Mesothelial cell of epicardium (in vitro differentiated cells): ENCODE measurements at regions not wholly inside any gene's neighbourhood (a gene's known extent, or its start where the extent isn't known, plus 50 kb on each side); places are given as distances from the start of the nearest gene placed in this dataset.

Source experiments
- DNase-seq, 2 experiments: peaks; one replicate each; pipeline ENCODE4 v3.0.0; 2021; ENCODE audit warnings: low spot score in 2 of 2; ENCODE audit not compliant: unreplicated experiment in 2 of 2
- H3K27ac Mint-ChIP-seq: 2 replicates; pipeline ENCODE4 v1.8.0; 2021; ENCODE audit warnings: mixed read lengths
- H3K27me3 Mint-ChIP-seq: 2 replicates; pipeline ENCODE4 v1.8.0; 2021; ENCODE audit warnings: low read depth, mixed read lengths
- H3K36me3 Mint-ChIP-seq: 2 replicates; pipeline ENCODE4 v1.8.0; 2021; ENCODE audit warnings: mixed read lengths
- H3K4me1 Mint-ChIP-seq: 2 replicates; pipeline ENCODE4 v1.8.0; 2021; ENCODE audit warnings: mixed read lengths
- H3K4me3 Mint-ChIP-seq: 2 replicates; pipeline ENCODE4 v1.8.0; 2021; ENCODE audit warnings: mild to moderate bottlenecking, moderate library complexity, mixed read lengths
- H3K9me3 Mint-ChIP-seq: 2 replicates; pipeline ENCODE4 v1.8.0; 2021; ENCODE audit warnings: mixed read lengths
- CTCF ChIP-seq: fragments of 200-600 bp; sonication (generic); IDR thresholded peaks from one replicate; pipeline ENCODE4 v1.5.0; 2021; ENCODE audit warnings: antibody characterized with exemption; ENCODE audit not compliant: unreplicated experiment

DNA sequence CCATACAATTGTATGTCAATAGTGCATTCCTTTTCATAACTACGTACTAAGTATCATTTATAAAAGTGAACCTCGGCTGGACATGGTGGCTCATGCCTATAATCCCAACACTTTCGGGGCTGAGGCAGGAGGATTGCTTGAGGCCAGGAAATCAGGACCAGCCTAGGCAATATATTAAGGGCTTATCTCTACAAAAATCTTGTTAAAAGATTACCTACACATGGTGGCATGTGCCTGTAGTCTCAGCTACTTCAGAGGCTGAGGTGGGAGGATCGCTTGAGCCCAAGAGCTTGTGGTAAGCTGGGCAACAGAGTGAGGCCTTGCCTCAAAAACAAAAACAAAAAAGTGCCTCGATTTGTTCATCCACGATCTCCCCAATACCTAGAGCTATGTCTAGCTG is 449.7 kb upstream of the SULF2 start:
- peaks cover 9% of the 10 kb centered on the region for H3K27me3 Mint-ChIP-seq
- H3K36me3 Mint-ChIP-seq: no peaks in the 10 kb centered on the region
- no peak overlapping the region for H3K27ac Mint-ChIP-seq
- peaks cover 35% of the 10 kb centered on the region for H3K4me1 Mint-ChIP-seq
- TF ChIP-seq CTCF: no peak
- no peak for DNase-seq
- H3K9me3 Mint-ChIP-seq: peaks cover 6% of the 10 kb centered on the region
- H3K4me3 Mint-ChIP-seq: no peak overlapping the region

GRCh38 chr20:48231253-48231930 is 446.1 kb upstream of the SULF2 start:
- no peaks in the 10 kb centered on the region for H3K36me3 Mint-ChIP-seq
- no peak overlapping the region for H3K27ac Mint-ChIP-seq
- H3K27me3 Mint-ChIP-seq: peaks cover 9% of the 10 kb centered on the region
- H3K9me3 Mint-ChIP-seq: peaks cover 6% of the 10 kb centered on the region
- H3K4me3 Mint-ChIP-seq: no peak overlapping the region
- no peak for TF ChIP-seq CTCF
- no peak for DNase-seq
- H3K4me1 Mint-ChIP-seq: peaks cover 10% of the 10 kb centered on the region

DNA sequence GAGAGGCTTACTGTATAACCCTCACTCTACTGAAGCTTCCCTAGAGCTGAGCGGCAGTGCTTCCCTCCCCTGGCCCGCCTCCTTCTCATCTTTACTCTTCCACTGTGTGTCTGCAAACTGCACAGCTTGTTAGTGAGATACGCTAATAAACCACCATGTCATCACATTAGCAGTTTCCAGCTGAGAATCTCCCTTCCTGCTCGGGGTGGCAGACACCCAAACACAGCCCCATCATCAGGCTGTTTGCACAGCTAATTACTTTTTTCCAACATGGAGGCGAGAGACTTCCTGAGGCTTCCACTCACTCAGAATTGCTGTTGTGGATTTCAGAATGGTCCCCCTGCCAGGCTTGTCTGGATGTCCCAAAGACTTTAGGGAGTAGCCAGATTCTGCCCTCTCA is 444.9 kb upstream of the SULF2 start:
- no peaks in the 10 kb centered on the region for H3K36me3 Mint-ChIP-seq
- H3K9me3 Mint-ChIP-seq: peaks cover 6% of the 10 kb centered on the region
- no peak for TF ChIP-seq CTCF
- H3K27me3 Mint-ChIP-seq: peaks cover 9% of the 10 kb centered on the region
- peaks cover 3% of the 10 kb centered on the region for H3K4me1 Mint-ChIP-seq
- no peak for DNase-seq
- H3K27ac Mint-ChIP-seq: no peak overlapping the region
- H3K4me3 Mint-ChIP-seq: no peak overlapping the region

DNA sequence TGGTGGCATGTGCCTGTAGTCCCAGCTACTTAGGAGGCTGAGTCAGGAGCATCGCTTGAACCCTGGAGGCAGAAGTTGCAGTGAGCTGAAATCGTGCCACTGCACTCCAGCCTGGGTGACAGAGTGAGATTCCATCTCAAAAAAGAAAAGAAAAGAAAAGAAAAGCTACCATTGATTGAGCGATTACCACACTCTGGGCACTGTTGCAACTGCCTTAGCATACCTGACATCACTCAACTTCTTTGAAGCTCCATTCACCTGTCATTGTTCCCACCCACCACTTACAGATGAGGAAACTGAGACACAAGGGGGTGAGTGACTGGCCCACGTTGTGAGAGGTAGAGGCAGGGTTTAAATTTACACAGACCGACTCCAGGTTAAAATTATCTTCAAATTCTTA is 442.1 kb upstream of the SULF2 start:
- Mint-ChIP-seq H3K36me3 (no peaks in the 10 kb centered on the region), H3K27me3 (peaks cover 2% of the 10 kb centered on the region), H3K9me3 (peaks cover 4% of the 10 kb centered on the region), H3K27ac (no peak overlapping the region), H3K4me3 (no peak overlapping the region), H3K4me1 (peaks cover 12% of the 10 kb centered on the region)
- DNase-seq: no peak
- TF ChIP-seq CTCF: no peak

DNA sequence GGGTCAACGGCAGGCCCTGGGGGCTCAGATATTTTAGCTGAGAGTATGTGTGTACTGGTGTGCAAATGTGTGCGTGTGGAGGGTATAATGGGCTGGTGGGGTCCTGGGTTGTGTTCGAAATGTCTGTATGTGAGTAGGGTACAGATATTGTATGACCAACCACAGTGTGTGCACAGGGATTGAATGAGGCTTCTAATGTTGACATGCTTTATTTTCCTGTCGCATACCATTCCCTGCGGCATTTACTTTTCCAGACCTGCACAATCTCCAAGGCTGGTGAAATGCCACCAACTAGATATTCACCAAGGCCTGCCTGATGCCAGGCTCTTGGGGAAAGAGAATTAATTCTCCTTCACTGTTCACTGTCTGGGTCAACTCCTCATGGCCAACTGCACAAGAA is 441.4 kb upstream of the SULF2 start:
- no peak for TF ChIP-seq CTCF

GRCh38 chr20:48224533-48225050 is 439.3 kb upstream of the SULF2 start:
- H3K9me3 Mint-ChIP-seq: peaks cover 4% of the 10 kb centered on the region
- no peak overlapping the region for H3K27ac Mint-ChIP-seq
- H3K36me3 Mint-ChIP-seq: no peaks in the 10 kb centered on the region
- TF ChIP-seq CTCF: no peak
- no peak for DNase-seq
- H3K4me1 Mint-ChIP-seq: peaks cover 9% of the 10 kb centered on the region
- H3K27me3 Mint-ChIP-seq: no peaks in the 10 kb centered on the region
- H3K4me3 Mint-ChIP-seq: no peak overlapping the region

More for the DNA sequence above, 441.4 kb upstream of the SULF2 start:
- no peak for DNase-seq
- Mint-ChIP-seq H3K36me3 (no peaks in the 10 kb centered on the region), H3K27ac (no peak overlapping the region), H3K4me1 (peaks cover 12% of the 10 kb centered on the region), H3K4me3 (no peak overlapping the region), H3K9me3 (peaks cover 4% of the 10 kb centered on the region), H3K27me3 (no peaks in the 10 kb centered on the region)
